Retinal pigment epithelial cell (primary cell): ENCODE measurements at regions not wholly inside any gene's neighbourhood (a gene's known extent, or its start where the extent isn't known, plus 50 kb on each side); places are given as distances from the start of the nearest gene placed in this dataset.

Source experiments
- DNase-seq: peaks from one replicate; pipeline ENCODE4 v3.0.0-alpha.2; 2010; ENCODE audit warnings: low read depth
- H3K4me3 ChIP-seq: 2 replicates; pipeline ENCODE4 v1.5.1; 2011; ENCODE audit warnings: mild to moderate bottlenecking, low read length, control low read depth, moderate library complexity
- CTCF ChIP-seq: conservative IDR thresholded peaks from 2 replicates; pipeline ENCODE4 v1.5.1; 2011; ENCODE audit warnings: low read depth, low read length, control low read depth, inconsistent platforms

DNA sequence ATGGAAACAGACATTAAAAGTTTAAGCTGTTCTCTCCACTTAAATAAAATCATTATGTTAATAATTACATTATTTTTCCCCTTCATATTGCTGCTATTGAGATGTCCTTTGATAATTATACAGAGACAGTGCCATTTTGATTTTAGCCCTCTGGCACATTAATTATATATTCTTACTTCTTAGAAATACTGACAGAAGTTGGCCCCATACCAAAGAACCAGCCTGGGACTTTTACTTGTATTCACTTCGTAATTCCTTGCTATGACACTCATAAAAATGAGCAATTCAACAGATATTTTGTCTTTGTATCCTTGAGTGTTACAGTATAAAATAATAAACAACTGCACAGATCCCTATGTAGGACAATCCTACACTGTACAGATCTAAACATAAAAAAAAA, 743.7 kb downstream of the TBC1D32 start:
- no peak for DNase-seq
- H3K4me3 ChIP-seq: no peak overlapping the region
- TF ChIP-seq CTCF: no peak

DNA sequence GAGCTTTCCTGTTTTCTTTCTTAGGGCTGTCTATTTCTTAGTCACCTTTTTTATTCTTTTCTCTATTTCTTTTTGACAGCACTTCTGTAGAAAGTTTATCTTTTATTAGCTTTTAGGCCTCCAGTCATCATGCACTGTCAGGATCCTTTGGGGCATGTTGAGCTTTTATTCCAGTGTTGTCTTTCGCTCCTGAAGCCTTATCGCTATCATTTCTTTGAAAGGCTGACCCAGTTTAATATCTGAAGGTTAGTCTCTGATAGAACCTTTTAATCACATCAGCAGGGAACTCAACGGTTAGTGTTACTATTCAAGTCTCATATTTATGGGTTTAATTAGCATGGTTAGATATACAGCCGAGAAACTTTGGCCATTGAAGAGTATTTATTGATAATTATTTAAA, 745.9 kb downstream of the TBC1D32 start:
- no peak for TF ChIP-seq CTCF
- H3K4me3 ChIP-seq: no peak overlapping the region
- DNase-seq: no peak

GRCh38 chr6:120587381-120587780, 746.9 kb downstream of the TBC1D32 start:
- no peak for TF ChIP-seq CTCF
- H3K4me3 ChIP-seq: no peak overlapping the region
- DNase-seq: no peak

DNA sequence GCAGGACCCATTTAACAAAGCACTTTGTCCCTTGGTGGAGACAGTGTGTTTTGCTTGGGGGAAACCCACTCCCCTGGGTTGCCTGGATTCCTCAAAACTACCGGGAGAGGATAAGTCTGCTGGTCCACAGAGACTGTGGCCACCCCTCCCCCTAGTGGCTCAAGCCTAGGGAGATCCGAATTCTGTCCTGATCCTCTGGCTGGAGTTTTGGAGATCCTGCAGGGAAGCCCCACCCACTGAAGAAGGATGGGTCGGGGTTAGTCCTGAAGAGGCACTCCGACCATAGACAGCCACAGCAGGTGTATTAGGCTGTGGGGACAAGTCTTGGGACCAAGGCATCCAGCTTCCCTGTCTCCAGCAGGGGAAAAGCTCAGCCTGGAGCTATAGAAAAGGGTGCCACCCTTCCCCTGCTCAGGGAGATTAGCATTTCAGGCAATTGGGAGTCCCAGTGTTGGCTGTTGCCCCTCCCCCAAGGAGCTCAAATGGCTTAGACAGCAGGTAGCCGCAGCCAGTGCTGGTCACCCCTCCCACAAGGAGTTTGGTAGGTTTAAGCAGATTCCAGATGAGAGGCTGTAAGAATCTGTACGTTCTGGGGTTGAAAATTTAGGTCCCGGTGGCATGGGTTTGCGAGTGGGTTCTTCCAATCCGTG, 750.0 kb downstream of the TBC1D32 start:
- no peak for TF ChIP-seq CTCF
- no peak for DNase-seq
- H3K4me3 ChIP-seq: no peak overlapping the region

DNA sequence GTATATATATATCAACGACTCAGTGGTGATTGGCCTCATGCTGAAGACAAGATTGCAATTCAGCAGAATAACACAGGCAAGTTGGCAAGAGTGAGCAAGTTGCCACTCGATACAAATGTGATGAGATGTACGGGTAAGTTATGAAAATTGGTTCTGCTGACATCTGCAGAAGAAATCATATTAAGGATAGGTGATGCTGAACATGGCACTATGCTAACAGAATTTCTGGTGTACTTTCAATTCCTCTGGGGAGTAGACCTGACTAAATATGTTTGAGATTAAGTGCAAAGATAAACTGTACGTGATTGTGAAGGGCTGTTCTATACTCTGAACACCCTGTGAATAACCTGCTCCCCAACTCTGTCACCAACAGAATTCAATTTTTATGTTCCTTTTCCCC, 758.2 kb downstream of the TBC1D32 start:
- H3K4me3 ChIP-seq: no peak overlapping the region
- no peak for TF ChIP-seq CTCF
- DNase-seq: no peak

- no peak for TF ChIP-seq CTCF
- no peak for DNase-seq
Observed at GRCh38 chr6:120569714-120570113, 764.6 kb downstream of the TBC1D32 start.

DNA sequence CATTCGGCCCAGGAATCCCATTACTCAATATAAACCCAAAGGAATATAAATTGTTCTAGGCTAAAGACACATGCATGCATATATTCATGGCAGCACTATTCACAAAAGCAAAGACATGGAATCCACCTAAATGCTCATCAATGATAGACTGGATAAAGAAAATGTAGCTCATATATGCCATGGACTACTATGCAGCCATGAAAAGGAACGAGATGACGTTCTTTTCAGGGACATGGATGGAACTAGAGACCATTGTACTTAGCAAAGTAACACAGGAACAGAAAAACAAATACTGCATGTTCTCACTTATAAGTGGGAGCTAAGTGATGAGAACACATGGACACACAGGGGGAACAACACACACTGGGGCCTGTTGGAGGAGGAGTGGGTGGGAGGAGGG, 769.5 kb downstream of the TBC1D32 start:
- DNase-seq: no peak
- TF ChIP-seq CTCF: no peak
- no peak overlapping the region for H3K4me3 ChIP-seq

More at GRCh38 chr6:120569714-120570113, 764.6 kb downstream of the TBC1D32 start:
- H3K4me3 ChIP-seq: no peak overlapping the region
